GM12878 (cell line): ENCODE measurements at regions not wholly inside any gene's neighbourhood (a gene's known extent, or its start where the extent isn't known, plus 50 kb on each side); places are given as distances from the start of the nearest gene placed in this dataset.

Experiments
- ATAC-seq: fragments of 200-7000 bp; cut with Tn5 transposase; 3 replicates; pipeline ENCODE4 v1.9.1; 2020; ENCODE audit warnings: mild to moderate bottlenecking, moderate library complexity
- BruUV-seq: library from RNA; stranded (reverse); fragments of 400-500 nt; replicated peaks from 2 replicates; lab custom pipeline; 2021; lab: Mats Ljungman, UMichigan
- CTCF ChIA-PET: fragments of 300-600 bp; sonication (Branson Sonifier 250); formaldehyde crosslinking; extraction: SDS; loops from one replicate; lab custom pipeline; 2021; ENCODE audit warnings: inconsistent platforms; lab: Yijun Ruan, JAX
- POLR2A ChIA-PET: fragments of 350-600 bp; formaldehyde crosslinking; extraction: SDS; loops from one replicate; lab custom pipeline; 2021; ENCODE audit warnings: inconsistent platforms; lab: Charles Lee
- RAD21 ChIA-PET: fragments of 300-600 bp; sonication (Branson Sonifier 250); formaldehyde crosslinking; loops from one replicate; lab custom pipeline; 2023; ENCODE audit warnings: antibody characterized with exemption; ENCODE audit not compliant: unreplicated experiment; lab: Charles Lee
- SMC1A ChIA-PET: fragments of 300-600 bp; sonication (Branson Sonifier 250); formaldehyde crosslinking; loops from one replicate; lab custom pipeline; 2023; ENCODE audit not compliant: unreplicated experiment, uncharacterized antibody; lab: Charles Lee
- DNase-seq: peaks from one replicate; pipeline ENCODE4 v3.0.0-alpha.2; 2011; ENCODE audit warnings: low read depth, low spot score
- FAIRE-seq: peaks from 3 replicates; lab custom pipeline; 2011; peaks lifted over from hg19 to GRCh38; lab: Jason Lieb, UNC
- H2AFZ ChIP-seq: 2 replicates; pipeline ENCODE4 v1.6.0; 2011; ENCODE audit warnings: low read depth, low read length, control low read depth; ENCODE audit not compliant: control insufficient read depth
- H3K27ac ChIP-seq: 2 replicates; pipeline ENCODE4 v1.5.1; 2011; ENCODE audit warnings: control low read depth; ENCODE audit not compliant: control insufficient read depth, insufficient read depth
- H3K27me3 ChIP-seq, 2 experiments: replicated peaks in 1 of 2; 2 replicates each; pipeline versions ENCODE4 v1.6.0 to v1.6.1; 2011; ENCODE audit warnings: low read length in 1 of 2; ENCODE audit not compliant: control insufficient read depth in 2 of 2, insufficient read depth in 2 of 2
- H3K36me3 ChIP-seq, 2 experiments: 2 replicates each; pipeline ENCODE4 v1.5.1; 2011; ENCODE audit warnings: low read length in 1 of 2; ENCODE audit not compliant: control insufficient read depth in 2 of 2, insufficient read depth in 2 of 2
- H3K4me1 ChIP-seq: 2 replicates; pipeline ENCODE4 v1.6.1; 2011; ENCODE audit warnings: mild to moderate bottlenecking, low read length, moderate library complexity, mixed read lengths; ENCODE audit not compliant: control insufficient read depth, insufficient read depth
- H3K4me2 ChIP-seq: 2 replicates; pipeline ENCODE4 v1.6.0; 2011; ENCODE audit warnings: control low read depth; ENCODE audit not compliant: control insufficient read depth, insufficient read depth
- H3K4me3 ChIP-seq: fragments of 200-600 bp; sonication (generic); 2 replicates; pipeline ENCODE4 v1.5.1; 2016
- H3K79me2 ChIP-seq: 2 replicates; pipeline ENCODE4 v1.6.0; 2011; ENCODE audit warnings: low read length; ENCODE audit not compliant: control insufficient read depth, insufficient read depth
- H3K9ac ChIP-seq: 2 replicates; pipeline ENCODE4 v1.8.0; 2011; ENCODE audit warnings: low read length, control low read depth, mixed read lengths; ENCODE audit not compliant: control insufficient read depth, insufficient read depth
- H3K9me3 ChIP-seq: replicated peaks from 3 replicates; pipeline ENCODE4 v1.5.1; 2011; ENCODE audit warnings: mild to moderate bottlenecking, low read length; ENCODE audit not compliant: control insufficient read depth, insufficient read depth
- H4K20me1 ChIP-seq: 2 replicates; pipeline ENCODE4 v1.6.0; 2011; ENCODE audit not compliant: control insufficient read depth, insufficient read depth
- BRCA1 ChIP-seq: IDR thresholded peaks from 2 replicates; pipeline ENCODE4 v1.6.1; 2011; ENCODE audit warnings: low read depth, low read length, improper control_type of control experiment
- CREM ChIP-seq: IDR thresholded peaks from 2 replicates; pipeline ENCODE4 v1.6.1; 2014; ENCODE audit warnings: antibody characterized with exemption, low read depth
- FOS ChIP-seq: IDR thresholded peaks from 3 replicates; pipeline ENCODE4 v1.6.1; 2011; ENCODE audit warnings: borderline replicate concordance; ENCODE audit not compliant: insufficient read length; ENCODE audit errors: extremely low read depth
- IKZF1 ChIP-seq: fragments of 450-650 bp; conservative IDR thresholded peaks from 2 replicates; pipeline ENCODE4 v1.6.1; 2017; ENCODE audit warnings: antibody characterized with exemption, mild to moderate bottlenecking
- IRF3 ChIP-seq: fragments of 450-650 bp; IDR thresholded peaks from 2 replicates; pipeline ENCODE4 v1.6.1; 2014; ENCODE audit warnings: mild to moderate bottlenecking
- MTA2 ChIP-seq: fragments of 450-650 bp; IDR thresholded peaks from 2 replicates; pipeline ENCODE4 v1.6.1; 2016; ENCODE audit warnings: low read depth, mild to moderate bottlenecking, moderate library complexity
- MTA3 ChIP-seq: IDR thresholded peaks from 2 replicates; pipeline ENCODE4 v1.6.1; 2012; ENCODE audit warnings: low read length, inconsistent platforms, borderline replicate concordance
- NR2C1 ChIP-seq: fragments of 450-650 bp; IDR thresholded peaks from 2 replicates; pipeline ENCODE4 v1.6.1; 2017; ENCODE audit warnings: antibody characterized with exemption, mild to moderate bottlenecking, moderate library complexity
- RAD51 ChIP-seq: fragments of 450-650 bp; IDR thresholded peaks from 2 replicates; pipeline ENCODE4 v1.6.1; 2016; ENCODE audit warnings: moderate library complexity, mild to moderate bottlenecking, inconsistent platforms
- SMARCA5 ChIP-seq: fragments of 450-650 bp; IDR thresholded peaks from 2 replicates; pipeline ENCODE4 v1.6.1; 2017; ENCODE audit warnings: mild to moderate bottlenecking
- STAT1 ChIP-seq: fragments of 450-650 bp; conservative IDR thresholded peaks from 2 replicates; pipeline ENCODE4 v1.6.1; 2014; ENCODE audit warnings: antibody characterized with exemption, mild to moderate bottlenecking
- TCF12 ChIP-seq: IDR thresholded peaks from 2 replicates; pipeline ENCODE4 v1.6.1; 2011; ENCODE audit warnings: low read depth, mild to moderate bottlenecking, low read length
- ZBTB11 ChIP-seq: fragments of 450-650 bp; formaldehyde crosslinking; IDR thresholded peaks from 2 replicates; pipeline ENCODE4 v1.5.0; 2022; ENCODE audit warnings: mild to moderate bottlenecking, missing genetic modification characterization
- ZNF217 ChIP-seq: fragments of 450-650 bp; IDR thresholded peaks from 2 replicates; pipeline ENCODE4 v1.6.1; 2017; ENCODE audit warnings: antibody characterized with exemption, mild to moderate bottlenecking
- ZNF274 ChIP-seq: IDR thresholded peaks from one replicate; pipeline ENCODE4 v1.8.0; 2011; ENCODE audit not compliant: insufficient read length, insufficient read depth
- WGBS: methylation state at CpG from one replicate; pipeline ENCODE4 v1.1.6; 2016; ENCODE audit warnings: low lambda C conversion rate; ENCODE audit not compliant: insufficient replicate concordance, insufficient coverage; ENCODE audit errors: missing lambda C conversion rate; 5-methylcytosine and 5-hydroxymethylcytosine counted together
- in situ Hi-C: fragments of 300-500 bp; cut with MboI; formaldehyde crosslinking; loops from 9 replicates; pipeline ENCODE4 v1.14.3; 2018; ENCODE audit warnings: mixed read lengths
- intact Hi-C: fragments of 100-400 bp; cut with micrococcal nuclease; formaldehyde crosslinking; loops from one replicate; pipeline ENCODE4 v1.14.2; 2022; ENCODE audit not compliant: unreplicated experiment

GRCh38 chr2:8018956-8019355 lies 662.9 kb upstream of the ID2 start:
- no peaks in the 10 kb centered on the region for H3K27me3 ChIP-seq
- no peak overlapping the region for H3K27ac ChIP-seq
- CTCF ChIA-PET: no interaction called here
- H3K4me2 ChIP-seq: no peak overlapping the region
- intact Hi-C loops: no loop called here
- TF ChIP-seq FOS (no peak), NR2C1 (no peak), TCF12 (no peak), BRCA1 (no peak), STAT1 (no peak), IRF3 (no peak), CREM (no peak), ZNF217 (no peak), MTA3 (no peak), ZNF274 (no peak), ZBTB11 (CRISPR knock-in tag) (no peak), IKZF1 (no peak), RAD51 (no peak), MTA2 (no peak), SMARCA5 (no peak)
- no peak overlapping the region for H2AFZ ChIP-seq
- no peaks in the 10 kb centered on the region for H3K36me3 ChIP-seq
- H3K4me3 ChIP-seq: no peak overlapping the region
- no TSS peak for BruUV-seq
- no peak for ATAC-seq
- H4K20me1 ChIP-seq: no peaks in the 10 kb centered on the region
- in situ Hi-C loops: no loop called here
- no peak for DNase-seq
- 56% methylated on average over 8 of the region's 8 CpGs for WGBS
- no peak for FAIRE-seq
- RAD21 ChIA-PET: no interaction called here
- POLR2A ChIA-PET: no interaction called here
- SMC1A ChIA-PET: no interaction called here
- H3K79me2 ChIP-seq: no peaks in the 10 kb centered on the region
- H3K4me1 ChIP-seq: no peaks in the 10 kb centered on the region
- H3K9ac ChIP-seq: no peak overlapping the region
- H3K9me3 ChIP-seq: peaks cover 14% of the 10 kb centered on the region
